ENCODE measurements at regions not wholly inside any gene's neighbourhood (a gene's known extent, or its start where the extent isn't known, plus 50 kb on each side); places are given as distances from the start of the nearest gene placed in this dataset.

- no peak for TF ChIP-seq CTCF (IDR thresholded peaks at IDR 0.05; ENCODE audit: poor library complexity)
- TF ChIP-seq EZH2 (IDR thresholded peaks at IDR 0.05; ENCODE audit: borderline replicate concordance) = no peak
- TF ChIP-seq EZH2phosphoT487 (IDR thresholded peaks at IDR 0.05; ENCODE audit: low read depth, severe bottlenecking, unreplicated experiment) = no peak
Observed at GRCh38 chr5:104764197-104764596, 1201.6 kb upstream of the NUDT12 start.
